HG03571 (cell line): ENCODE measurements at regions not wholly inside any gene's neighbourhood (a gene's known extent, or its start where the extent isn't known, plus 50 kb on each side); places are given as distances from the start of the nearest gene placed in this dataset.

ENCODE experiments used
- ATAC-seq: cut with Tn5 transposase; IDR thresholded peaks from one replicate; pipeline ENCODE4 v1.9.1; 2021; ENCODE audit not compliant: unreplicated experiment

DNA sequence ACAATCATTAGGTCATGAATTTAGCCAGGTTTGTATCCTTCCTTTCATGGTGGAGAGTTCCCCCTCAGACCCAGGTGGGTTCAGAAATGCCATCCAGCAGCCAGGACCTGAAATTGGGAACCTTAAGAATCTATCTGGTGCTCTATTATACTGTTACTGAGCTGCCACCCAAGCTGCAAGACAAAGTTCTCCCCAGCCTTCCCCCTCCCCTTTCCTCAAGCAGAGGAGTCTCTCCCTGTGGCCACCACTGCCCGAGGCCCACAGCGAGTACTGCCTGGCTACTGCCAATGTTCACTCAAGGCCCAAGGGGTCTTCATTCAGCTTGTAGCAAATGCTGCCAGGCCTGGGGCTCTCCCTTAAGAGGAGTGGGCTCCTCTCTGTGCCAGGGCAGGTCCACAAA is 133.8 kb downstream of the TMEM38B start:
- ATAC-seq, result no peak

DNA sequence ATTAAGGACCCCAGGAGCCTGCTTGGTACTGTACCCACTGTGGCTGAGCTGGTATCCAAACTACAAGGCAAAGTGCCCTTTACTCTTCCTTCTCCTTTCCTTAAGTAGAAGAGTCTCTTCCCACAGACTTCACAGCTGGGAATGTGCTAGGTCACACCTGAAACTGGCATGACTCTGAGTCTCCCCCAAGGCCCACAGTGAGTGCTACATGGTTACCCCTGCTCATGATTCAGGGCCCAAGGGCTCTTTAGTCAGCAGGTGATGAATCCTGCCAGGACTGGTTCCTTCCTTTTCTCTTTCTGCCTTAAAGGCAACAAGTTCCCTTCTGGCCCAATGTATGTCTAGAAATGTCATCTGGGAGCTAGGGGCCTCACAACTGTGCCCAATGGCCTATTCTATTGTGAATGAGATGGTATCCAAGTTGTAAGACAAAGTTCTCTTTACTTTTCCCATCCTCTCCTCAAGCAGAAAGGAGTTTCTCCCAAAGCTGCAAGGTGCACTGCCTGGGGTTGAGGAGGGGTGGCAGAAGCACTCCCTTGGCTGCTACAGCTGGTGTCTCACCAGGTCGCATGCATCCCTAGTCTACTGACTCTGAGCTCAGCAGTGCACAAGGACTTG is 134.4 kb downstream of the TMEM38B start:
- no peak for ATAC-seq

DNA sequence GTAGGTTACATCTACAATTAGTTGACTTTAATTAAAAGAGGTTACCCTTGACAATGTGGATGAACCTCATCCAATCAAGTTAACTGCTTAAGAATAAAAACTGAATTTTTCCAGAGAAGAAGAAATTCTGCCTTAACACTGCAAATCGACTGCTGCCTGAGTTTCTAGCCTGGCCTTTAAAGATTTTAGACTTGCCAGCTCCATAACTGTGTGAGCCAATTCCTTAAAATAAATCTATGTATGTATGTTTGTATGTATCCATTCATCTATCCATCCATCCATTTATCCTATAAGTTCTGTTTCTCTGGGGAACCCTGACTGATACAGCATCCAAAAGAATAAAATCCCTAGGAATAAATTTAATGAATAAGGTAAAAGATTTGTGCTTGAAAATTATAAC is 136.1 kb downstream of the TMEM38B start:
- no peak for ATAC-seq

DNA sequence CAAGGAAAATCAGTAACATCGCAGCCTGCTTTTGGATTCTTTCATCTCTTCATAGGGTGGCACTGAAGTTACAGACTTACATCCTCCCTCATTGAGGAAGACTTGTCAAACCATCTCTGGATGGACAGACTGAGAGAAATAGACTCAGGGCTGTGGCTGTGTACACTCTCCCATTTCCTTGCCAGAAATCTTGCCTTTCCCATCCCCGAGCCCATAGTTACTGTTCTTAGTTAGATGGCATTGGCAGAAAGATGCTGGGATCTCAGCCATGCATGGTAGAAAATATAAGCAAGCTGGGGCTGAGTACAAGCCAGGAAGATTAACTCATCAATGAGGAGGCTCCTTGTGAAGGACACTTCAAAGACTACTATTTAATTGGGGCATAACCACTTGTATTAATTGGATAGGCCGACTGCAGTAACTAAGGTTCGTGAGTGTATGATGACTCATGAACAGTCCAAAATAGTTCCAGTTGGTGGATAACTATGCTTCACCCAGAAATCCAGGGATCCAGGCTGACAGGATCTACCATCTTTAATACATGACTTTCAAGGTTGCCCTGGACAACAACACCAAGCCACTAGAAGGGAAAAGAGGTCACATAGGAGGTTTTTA is 137.9 kb downstream of the TMEM38B start:
- ATAC-seq, result no peak

DNA sequence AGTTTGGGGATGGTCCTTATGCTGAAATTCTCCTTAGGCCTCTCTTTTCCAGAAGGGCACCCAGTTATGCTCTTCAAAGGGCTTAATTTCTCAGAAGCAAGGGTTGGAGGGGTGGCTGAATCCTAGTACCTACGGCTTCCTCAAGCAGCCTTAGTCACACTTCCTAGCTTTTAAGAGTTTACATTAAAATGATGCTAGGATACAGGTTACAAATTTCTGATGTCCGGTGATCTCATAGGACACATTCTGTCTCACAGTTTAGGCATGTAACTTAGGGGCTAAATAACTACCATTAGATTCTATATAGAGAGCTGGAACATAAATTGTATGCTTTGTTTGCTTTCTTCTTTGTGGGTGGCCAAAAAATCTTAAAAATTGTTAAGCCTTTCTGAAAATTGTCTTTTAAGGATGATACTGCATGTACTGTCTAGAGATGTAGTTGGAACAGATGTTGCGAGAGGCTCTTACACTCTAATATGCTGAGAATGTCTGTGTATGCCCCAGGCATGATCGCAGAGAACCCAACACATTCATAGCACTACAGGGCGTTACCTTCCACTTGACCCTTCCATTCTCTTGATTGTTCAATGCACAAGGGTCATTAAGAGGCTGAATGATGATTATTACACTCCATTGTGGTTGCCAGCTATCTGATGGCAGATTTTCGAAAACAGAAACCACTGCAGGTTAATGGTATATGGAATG is 139.1 kb downstream of the TMEM38B start:
- no peak for ATAC-seq

DNA sequence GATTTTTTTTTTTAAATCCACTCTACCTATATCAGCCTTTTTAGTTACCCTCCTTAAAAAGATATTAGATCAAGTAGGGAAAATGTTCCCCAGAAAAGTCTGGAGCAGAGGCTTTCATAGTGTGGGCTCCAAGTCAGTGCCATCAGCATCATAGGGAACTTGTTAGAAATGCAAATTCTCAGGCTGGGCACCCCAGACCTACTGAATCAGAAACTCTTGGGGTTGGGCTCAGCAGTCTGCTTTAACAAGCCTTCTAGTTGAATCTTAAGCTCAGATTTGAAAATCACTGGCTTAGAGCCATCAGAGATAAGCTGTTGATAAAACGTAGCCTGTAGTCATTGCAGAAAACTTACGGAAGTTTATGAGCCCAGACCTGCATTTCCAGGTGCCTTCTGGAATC is 140.1 kb downstream of the TMEM38B start:
- no peak for ATAC-seq

DNA sequence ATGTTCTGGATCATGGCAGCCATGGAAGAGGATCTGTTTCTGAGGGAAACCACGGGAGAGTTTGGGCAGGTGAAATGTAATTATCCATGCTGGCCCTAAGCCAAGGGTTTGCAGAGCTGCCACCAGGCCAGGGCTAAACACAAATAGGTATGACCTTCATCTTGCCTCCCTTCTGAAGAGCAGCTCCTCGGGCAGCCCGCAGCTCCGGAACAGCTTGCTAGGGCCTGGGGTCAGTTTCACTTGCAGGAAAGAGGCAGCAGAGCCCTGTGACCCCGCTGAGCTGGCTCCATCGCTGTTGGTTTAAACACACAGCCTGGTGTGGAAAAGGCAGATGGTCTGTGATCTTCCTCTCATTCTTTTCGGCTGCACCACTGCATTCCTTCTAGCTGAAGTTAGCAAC is 141.4 kb downstream of the TMEM38B start:
- ATAC-seq, result no peak

DNA sequence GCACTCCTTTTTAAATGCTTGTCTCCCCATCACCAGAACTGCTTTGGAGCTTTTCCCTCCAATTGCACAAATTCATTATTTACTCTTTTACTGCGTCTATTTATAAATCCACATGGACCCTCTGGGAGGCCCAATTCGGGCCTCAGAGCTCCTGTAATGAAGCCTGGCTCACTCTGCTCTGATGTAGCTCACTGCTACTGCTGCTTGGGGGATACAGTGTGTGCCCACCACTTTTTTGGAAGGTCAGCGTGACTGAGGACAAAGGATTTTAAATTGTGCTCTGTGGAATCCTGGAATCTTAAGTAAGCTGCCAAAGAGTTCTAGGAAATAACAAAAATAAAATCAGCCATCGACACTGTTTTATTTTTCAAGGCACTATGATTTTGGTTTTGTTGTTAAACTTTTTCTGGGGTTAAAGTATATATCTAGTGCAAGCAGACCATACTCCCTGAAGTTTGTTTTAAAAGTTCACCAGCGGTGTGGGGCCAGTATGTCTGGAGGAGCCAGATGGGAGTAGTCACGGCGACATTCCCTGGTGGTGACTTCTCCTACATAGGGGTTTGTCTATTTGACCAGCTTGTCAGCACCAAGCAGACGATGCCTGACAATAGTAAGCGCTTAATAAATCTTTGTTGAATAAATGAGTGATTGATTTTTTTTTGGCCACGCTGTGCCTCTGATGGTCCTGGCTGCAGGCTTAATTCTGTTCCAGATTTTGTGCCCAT is 142.8 kb downstream of the TMEM38B start:
- no peak for ATAC-seq

DNA sequence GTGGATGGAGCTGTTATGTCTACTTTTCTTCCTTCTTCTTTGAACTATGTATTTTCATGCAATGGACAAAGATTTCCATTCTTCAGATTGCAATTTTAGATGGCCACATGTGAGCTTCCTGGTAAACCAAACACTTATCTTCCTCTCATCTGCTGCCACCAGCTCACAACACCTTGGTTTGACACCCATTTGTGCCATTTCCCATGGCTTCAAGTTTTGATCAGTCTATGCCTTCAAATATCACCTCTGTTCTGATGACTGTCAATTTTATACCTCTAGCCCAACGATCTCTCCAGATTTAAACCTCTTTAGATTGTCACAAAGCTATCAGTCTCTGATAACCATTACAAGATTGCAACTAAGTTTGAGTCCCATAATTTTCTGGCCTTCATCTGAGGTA is 147.2 kb downstream of the TMEM38B start:
- ATAC-seq, result no peak

DNA sequence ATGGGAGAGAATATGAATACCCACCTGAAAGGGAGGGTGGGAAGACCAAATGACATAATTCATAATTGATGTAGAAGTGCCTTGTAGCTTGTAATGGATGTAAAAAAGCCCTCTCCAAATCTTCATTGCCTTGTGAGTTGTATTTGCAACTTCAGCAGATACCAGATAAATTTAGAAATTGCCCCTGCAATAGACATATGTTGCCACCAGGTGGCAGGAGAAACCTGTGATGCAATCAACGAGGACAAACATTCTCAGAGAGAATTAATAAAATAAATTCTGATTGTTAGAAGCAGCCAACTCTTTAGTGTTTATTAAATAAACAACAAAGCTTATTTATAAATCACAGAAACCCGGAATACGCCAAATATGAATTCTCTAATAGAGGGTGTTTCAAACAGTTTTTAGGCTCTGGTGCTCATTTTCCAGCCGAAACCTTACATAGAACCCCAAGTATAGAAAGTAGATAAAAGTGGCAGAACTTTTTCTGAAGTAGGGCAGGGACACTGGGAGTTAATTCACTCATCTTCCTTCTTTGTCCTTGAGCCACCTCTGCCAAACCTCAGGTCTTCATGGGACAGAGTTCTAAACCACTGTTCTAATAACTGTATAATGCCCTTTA is 147.8 kb downstream of the TMEM38B start:
- no peak for ATAC-seq

DNA sequence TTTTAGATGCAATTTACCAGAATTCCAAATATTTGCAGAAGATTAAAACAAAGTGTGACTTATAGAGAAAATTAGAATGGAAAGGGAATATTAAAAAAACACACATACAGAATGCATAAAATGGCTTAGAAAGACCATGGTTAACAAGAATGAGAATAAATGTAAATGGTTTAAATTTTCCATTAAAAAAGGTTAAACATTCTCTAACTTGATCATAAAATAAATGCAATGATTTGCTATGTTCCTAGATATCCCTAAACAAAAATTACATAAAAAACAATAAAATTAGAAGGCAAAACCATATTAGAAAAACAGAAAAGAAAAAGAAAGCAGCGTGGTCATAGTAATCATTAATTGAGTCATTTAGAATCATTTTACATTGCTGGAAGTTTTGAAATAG is 152.5 kb downstream of the TMEM38B start:
- no peak for ATAC-seq

DNA sequence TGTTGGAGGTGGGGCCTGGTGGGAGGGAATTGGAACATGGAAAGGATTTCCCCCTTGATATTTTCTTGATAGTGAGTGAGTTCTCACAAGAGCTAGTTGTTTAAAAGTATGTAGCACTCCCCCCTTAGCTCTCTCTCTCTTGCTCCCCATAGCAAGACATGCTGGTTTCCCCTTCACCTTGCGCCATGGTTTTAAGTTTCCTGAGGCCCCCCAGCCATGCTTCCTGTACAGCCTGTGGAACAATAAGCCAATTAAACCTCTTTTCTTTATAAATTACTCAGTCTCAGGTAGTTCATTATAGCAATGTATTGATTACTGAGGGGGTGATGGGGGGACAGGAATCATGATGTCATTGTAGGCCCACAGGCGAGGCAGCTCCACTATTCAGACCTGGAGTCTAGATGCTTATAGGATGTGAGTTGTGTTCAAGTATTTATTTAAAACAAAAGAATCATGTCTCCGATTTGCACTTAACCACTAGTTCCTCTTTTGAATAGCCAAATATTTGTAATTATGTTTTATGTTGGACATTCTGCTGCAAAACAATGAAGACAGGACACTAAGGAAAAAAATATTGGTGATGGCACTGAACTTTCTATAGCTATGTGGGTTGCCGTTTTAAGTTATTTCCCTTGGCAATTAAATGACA is 156.6 kb downstream of the TMEM38B start:
- no peak for ATAC-seq

DNA sequence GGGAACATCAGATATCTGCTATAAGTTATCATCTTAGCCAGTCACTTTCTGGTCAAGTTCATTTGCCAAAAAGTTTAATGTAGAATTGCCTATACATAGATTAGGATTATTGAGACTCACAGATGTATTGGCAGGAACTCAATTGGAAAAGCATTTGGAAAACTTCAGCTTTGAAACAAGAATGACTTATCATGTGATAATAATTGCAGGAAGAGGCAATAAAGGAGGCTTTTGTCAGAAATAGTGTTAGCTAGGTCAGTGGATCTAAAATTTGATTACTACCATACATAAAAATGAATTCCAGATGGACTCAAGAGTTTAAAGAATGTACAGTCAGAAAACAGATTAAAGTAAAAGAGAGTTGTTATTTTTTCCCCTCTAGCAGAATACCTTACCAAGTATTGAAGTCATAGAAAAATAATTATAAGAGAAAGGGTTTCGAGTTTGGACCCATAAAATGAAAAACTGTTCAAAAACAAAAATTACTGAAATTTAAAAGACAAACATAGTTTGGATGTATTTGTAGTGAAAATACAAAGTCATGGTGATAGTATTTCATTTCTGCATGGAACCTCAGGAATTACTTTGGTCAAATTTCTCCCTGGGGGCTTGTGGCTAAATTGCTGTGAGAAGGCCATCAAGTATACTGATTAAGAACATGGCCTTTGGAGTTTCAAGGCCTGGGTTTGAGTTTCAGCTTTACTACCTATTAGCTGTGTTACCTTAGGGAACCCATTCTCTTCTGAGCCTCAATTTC is 159.9 kb downstream of the TMEM38B start:
- ATAC-seq, result no peak

DNA sequence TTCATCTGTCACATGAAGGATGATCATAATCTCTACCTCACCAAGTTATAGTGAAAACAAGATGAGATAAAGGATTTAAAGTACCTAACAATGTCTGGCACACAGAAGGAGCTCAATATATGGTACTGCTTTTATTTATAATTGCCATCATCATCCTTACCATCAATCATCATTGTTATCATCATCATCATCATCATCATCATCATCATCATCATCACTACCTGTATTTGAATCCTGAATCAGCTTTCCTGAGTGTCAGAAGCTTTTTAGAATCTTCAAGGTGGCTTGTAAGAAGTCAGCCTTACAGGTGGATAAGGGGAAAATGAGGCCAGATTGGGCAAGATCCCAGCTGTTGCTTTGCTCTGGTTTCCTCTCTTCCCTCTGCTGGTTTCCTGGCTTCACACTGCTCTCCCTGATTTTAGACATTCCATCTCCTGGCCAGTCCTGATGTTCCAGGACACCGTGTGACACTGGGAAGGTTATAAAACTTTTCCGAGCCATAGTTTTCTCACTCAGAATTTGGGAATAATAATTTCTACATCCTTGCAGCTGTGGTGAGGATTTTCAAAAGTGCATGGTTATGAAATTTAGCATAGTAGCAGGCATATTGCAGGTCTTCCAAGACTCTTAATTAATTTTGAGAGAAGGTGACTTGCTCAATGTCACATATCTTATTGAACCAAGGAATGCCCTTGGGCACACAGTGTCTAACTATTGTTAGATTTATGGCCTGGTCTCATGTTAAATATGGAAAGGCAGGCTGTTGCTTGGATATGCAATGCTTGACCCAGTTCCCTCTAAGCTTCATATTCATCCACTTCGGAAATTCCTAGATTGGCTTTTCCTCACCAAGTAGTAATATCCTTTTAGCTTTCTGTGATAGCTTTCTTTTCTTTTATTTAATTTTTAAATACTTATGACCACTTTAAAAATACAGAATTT is 160.7 kb downstream of the TMEM38B start:
- no peak for ATAC-seq

DNA sequence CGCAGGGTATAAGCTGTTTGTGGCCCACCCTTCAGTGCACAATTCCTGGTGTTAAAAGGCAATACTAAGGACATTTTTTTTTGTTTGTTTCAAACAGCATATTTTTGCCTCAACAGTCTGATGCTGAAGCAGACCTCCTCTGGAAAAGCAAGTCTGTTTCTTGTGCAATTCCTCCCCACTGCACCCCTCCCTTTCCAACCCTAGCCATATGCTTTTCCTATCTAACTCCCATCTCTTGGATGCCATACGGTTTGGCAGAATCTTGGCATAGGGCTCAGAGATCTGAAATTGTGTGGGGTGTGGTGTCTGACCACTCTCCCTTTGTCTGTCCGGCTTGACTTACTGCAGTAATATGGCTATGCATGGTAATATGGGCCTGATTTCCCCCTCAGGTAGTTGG is 161.6 kb downstream of the TMEM38B start:
- no peak for ATAC-seq

DNA sequence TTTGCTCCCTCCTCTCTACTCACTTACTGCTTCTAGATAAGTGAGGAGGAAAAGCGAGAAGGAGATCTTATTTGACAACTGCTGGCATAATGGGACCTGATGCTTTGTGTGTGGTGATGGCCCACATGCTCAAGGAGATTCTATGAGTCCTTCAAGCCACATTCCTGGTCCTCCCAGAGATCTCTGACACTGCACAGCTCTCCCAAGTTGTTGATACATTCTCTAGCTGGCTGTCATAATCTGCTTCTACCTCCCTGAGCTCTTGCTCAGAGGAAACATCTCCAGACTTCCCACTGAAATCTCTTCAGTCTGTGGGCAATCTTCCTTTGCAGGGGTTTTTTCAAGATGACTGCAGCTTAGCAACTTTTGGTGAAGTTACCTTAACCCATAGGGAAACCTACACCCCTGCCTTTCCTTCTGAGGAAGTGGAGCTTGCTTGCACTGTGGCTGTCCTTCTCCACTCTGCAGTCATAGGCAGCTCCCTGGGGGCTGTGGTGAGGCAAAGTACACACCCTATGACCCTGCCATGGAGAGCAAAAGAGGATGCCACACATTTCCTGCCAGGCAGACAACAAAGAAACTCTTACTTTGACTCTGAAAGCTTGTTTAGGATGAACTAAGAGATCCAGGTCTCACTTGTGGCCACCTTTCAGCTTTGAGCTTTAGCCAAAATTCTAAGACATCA is 163.8 kb downstream of the TMEM38B start:
- ATAC-seq, result no peak

DNA sequence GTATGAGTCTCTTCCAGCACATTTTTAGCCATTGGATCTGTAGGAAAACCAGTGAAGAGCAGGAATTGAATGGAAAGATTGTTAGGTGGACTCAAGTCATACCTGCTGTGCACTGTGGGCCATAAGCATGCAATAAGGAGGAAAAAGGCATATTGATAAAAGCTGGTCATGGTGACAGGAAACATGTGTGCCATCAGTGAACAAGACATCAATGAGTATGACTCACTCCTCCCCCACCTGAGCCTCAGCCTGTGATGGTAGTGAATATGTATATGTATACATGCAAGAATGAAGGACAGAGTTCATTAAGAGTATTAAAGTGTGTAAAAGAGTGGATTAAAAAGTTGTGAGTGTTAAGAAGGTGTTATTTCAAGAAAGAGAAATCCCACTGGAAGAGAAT is 164.5 kb downstream of the TMEM38B start:
- no peak for ATAC-seq

DNA sequence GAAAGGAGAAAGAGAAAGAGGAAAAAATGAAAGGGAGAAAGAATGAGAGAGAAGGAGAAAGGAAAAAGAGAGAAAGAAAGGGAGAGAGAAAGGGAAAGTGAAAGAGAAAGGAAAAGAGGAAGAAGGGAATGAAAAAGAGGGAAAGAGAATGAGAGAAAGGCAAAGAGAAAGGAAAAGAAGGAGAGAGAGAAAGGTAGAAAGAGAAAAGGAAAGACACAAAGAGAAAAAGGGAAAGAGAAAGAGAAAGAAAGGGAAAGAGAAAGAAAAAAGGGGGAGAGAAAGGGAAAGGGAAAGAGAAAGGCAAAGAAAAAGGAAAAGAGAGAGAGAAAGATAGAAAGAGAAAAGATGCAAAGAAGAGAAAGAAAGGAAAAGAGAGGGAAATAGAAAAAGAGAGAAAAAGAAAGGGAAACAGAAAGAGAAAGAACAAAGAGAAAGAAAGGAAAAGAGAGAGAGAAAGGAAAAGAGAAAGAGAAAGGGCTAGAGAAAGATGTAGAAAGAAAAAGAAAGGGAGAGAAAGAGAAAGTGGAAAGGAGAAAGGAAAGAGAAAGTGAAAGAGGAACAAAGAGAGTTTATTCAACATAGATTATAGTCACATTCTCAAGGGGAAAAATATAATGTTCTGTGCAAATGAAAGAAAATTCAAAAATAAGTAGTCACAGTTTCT is 165.2 kb downstream of the TMEM38B start:
- ATAC-seq, result no peak
